ENCODE measurements at regions not wholly inside any gene's neighbourhood (a gene's known extent, or its start where the extent isn't known, plus 50 kb on each side); places are given as distances from the start of the nearest gene placed in this dataset.
"Not testable (repeated sequence)": the region's sequence is repeated elsewhere in the genome, so short reads cannot be mapped to it uniquely, and the experiment has no call there.

- H3K4me1 Mint-ChIP-seq: no peaks in the 10 kb centered on the region
- H3K9me3 ChIP-seq (ENCODE audit: control insufficient read depth, low read length, poor library complexity, severe bottlenecking): no peaks in the 10 kb centered on the region
- DNase-seq (no peak), ATAC-seq (no peak)
- H3K27ac Mint-ChIP-seq: no peak overlapping the region
- no peaks in the 10 kb centered on the region for H3K27me3 Mint-ChIP-seq
- no peaks in the 10 kb centered on the region for H3K36me3 Mint-ChIP-seq (ENCODE audit: low read depth)
- H3K4me3 Mint-ChIP-seq: no peak overlapping the region
Measured at GRCh38 chr6:92433911-92434310, 985.4 kb downstream of the EPHA7 start.

DNA sequence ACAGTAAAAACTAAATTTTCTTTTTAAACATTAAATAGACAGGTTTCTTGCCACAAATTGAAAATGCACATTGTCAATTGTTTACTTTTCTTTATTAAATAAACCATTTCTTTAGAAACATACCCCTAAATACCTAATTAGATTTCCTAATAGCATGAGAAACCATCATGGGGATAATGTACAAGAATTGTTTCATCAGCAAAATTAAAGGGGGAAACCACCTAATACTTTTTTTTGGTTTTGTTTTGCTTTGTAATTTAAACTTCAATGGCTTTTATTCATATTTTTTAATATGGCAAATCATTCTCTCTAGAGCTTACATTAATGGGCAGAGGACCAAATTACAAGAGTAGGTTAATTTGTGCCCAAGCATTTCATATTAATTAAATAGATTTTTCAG lies 987.9 kb downstream of the EPHA7 start:
- Mint-ChIP-seq H3K27me3 (no peaks in the 10 kb centered on the region), H3K4me1 (no peaks in the 10 kb centered on the region), H3K27ac (no peak overlapping the region), H3K4me3 (no peak overlapping the region), H3K36me3 (ENCODE audit: low read depth) (no peaks in the 10 kb centered on the region)
- no peaks in the 10 kb centered on the region for H3K9me3 ChIP-seq (ENCODE audit: control insufficient read depth, low read length, poor library complexity, severe bottlenecking)
- ATAC-seq (no peak), DNase-seq (no peak)

GRCh38 chr6:92428448-92428847 lies 990.9 kb downstream of the EPHA7 start:
- no peak for DNase-seq
- no peak overlapping the region for H3K27ac Mint-ChIP-seq
- ATAC-seq: no peak
- no peaks in the 10 kb centered on the region for H3K27me3 Mint-ChIP-seq
- H3K36me3 Mint-ChIP-seq (ENCODE audit: low read depth): no peaks in the 10 kb centered on the region
- H3K4me1 Mint-ChIP-seq: no peaks in the 10 kb centered on the region
- H3K4me3 Mint-ChIP-seq: no peak overlapping the region
- H3K9me3 ChIP-seq (ENCODE audit: control insufficient read depth, low read length, poor library complexity, severe bottlenecking): no peaks in the 10 kb centered on the region

DNA sequence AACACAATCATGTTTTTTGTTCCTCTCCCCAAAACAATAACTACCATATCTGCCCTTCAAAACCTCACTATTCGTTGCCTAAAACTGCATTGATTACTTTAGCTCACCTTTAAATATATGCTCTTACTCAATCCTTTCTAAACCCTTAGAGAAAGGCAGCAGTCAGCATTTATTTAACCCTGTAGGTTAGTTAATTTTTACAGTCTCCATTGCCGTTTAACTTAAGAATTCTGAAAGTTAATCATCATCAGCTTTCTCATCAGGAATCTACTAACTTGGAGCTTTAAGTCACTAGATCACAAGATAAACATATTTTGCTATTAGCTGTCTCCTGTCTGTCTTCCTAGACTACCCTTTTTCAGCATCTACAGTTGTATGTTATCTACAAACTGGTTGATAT lies 991.9 kb downstream of the EPHA7 start:
- Mint-ChIP-seq H3K4me1 (no peaks in the 10 kb centered on the region), H3K36me3 (ENCODE audit: low read depth) (no peaks in the 10 kb centered on the region), H3K27ac (no peak overlapping the region), H3K4me3 (no peak overlapping the region), H3K27me3 (no peaks in the 10 kb centered on the region)
- no peaks in the 10 kb centered on the region for H3K9me3 ChIP-seq (ENCODE audit: control insufficient read depth, low read length, poor library complexity, severe bottlenecking)
- DNase-seq: no peak
- ATAC-seq: no peak

- H3K36me3 Mint-ChIP-seq (ENCODE audit: low read depth): no peaks in the 10 kb centered on the region
- no peak overlapping the region for H3K27ac Mint-ChIP-seq
- no peaks in the 10 kb centered on the region for H3K4me1 Mint-ChIP-seq
- no peak overlapping the region for H3K4me3 Mint-ChIP-seq
- ATAC-seq (no peak), DNase-seq (no peak)
- H3K9me3 ChIP-seq (ENCODE audit: control insufficient read depth, low read length, poor library complexity, severe bottlenecking): no peaks in the 10 kb centered on the region
- H3K27me3 Mint-ChIP-seq: no peaks in the 10 kb centered on the region
Measured at GRCh38 chr6:92415656-92416055, 1003.7 kb downstream of the EPHA7 start.

DNA sequence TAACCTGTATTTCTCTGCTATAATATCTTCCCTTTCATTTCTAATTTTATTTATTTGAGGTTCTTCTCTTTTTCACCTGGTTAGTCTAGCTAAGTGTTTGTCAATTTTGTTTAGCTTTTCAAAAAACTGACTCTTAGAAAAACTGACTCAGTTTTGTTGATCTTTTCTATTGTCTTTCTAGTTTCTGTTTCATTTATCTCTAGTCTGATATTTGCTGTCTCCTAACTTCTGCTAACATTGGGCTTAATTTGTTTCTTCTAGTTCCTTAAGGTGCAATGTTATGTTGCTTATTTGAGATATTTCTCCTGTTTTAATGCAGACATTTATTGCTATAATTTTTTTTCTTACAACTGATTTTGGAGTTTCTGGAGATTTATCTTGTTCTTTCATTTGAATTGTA lies 1011.0 kb downstream of the EPHA7 start:
- no peak overlapping the region for H3K27ac Mint-ChIP-seq

GRCh38 chr6:92404281-92404680 lies 1015.1 kb downstream of the EPHA7 start:
- DNase-seq (no peak), ATAC-seq (no peak)
- Mint-ChIP-seq H3K27me3 (no peaks in the 10 kb centered on the region), H3K4me1 (no peaks in the 10 kb centered on the region), H3K4me3 (no peak overlapping the region), H3K27ac (no peak overlapping the region), H3K36me3 (ENCODE audit: low read depth) (no peaks in the 10 kb centered on the region)
- H3K9me3 ChIP-seq (ENCODE audit: control insufficient read depth, low read length, poor library complexity, severe bottlenecking): no peaks in the 10 kb centered on the region

More for the DNA sequence above, 1011.0 kb downstream of the EPHA7 start:
- no peaks in the 10 kb centered on the region for H3K4me1 Mint-ChIP-seq
- no peak for ATAC-seq
- no peaks in the 10 kb centered on the region for H3K9me3 ChIP-seq (ENCODE audit: control insufficient read depth, low read length, poor library complexity, severe bottlenecking)
- DNase-seq: no peak
- H3K27me3 Mint-ChIP-seq: no peaks in the 10 kb centered on the region
- H3K4me3 Mint-ChIP-seq: no peak overlapping the region
- H3K36me3 Mint-ChIP-seq (ENCODE audit: low read depth): no peaks in the 10 kb centered on the region

DNA sequence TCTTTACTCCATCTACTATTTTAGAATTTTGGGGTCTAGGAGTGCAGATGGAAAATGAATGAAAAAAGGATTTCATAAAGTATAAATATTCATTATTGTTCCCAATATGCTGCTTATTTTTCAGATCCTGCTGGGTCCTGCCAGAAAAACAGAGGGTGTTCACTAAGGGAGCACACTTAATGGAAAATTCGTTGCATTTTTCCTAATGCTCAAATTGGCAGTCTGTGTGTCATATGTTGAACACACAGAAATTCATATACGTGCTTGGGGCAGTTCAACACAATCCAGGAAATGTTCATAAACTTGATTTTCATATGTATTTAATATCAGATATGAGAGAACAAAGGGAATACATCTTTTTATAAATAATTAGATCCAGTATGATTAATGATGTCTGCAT lies 1019.4 kb downstream of the EPHA7 start:
- DNase-seq (no peak), ATAC-seq (no peak)
- Mint-ChIP-seq H3K27ac (no peak overlapping the region), H3K4me3 (no peak overlapping the region), H3K36me3 (ENCODE audit: low read depth) (no peaks in the 10 kb centered on the region), H3K27me3 (no peaks in the 10 kb centered on the region), H3K4me1 (no peaks in the 10 kb centered on the region)
- no peaks in the 10 kb centered on the region for H3K9me3 ChIP-seq (ENCODE audit: control insufficient read depth, low read length, poor library complexity, severe bottlenecking)

DNA sequence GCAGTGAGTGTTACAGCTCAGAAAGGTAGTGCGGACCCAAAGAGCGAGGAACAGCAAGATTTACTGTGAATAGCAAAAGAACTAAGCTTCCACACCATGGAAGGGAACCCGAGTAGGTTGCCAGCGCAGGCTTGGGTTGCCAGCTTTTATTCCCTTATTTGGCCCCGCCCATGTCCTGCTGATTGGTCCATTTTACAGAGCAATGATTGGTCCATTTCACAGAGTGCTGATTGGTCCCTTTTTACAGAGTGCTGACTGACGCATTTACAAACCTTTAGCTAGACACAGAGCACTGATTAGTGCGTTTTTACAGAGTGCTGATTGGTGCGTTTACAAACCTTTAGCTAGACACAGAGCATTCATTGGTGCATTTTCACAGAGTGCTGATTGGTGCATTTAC lies 1030.7 kb downstream of the EPHA7 start:
- DNase-seq; H3K9me3 ChIP-seq (ENCODE audit: control insufficient read depth, low read length, poor library complexity, severe bottlenecking); ATAC-seq; H3K4me3 Mint-ChIP-seq; H3K4me1 Mint-ChIP-seq; H3K27ac Mint-ChIP-seq; H3K36me3 Mint-ChIP-seq (ENCODE audit: low read depth); H3K27me3 Mint-ChIP-seq: not testable (repeated sequence)

- H3K9me3 ChIP-seq (ENCODE audit: control insufficient read depth, low read length, poor library complexity, severe bottlenecking): no peaks in the 10 kb centered on the region
- no peaks in the 10 kb centered on the region for H3K27me3 Mint-ChIP-seq
- no peak overlapping the region for H3K4me3 Mint-ChIP-seq
- H3K4me1 Mint-ChIP-seq: no peaks in the 10 kb centered on the region
- no peak overlapping the region for H3K27ac Mint-ChIP-seq
- ATAC-seq (no peak), DNase-seq (no peak)
- no peaks in the 10 kb centered on the region for H3K36me3 Mint-ChIP-seq (ENCODE audit: low read depth)
Measured at GRCh38 chr6:92380803-92381601, 1038.4 kb downstream of the EPHA7 start.

GRCh38 chr6:92377137-92377536 lies 1042.2 kb downstream of the EPHA7 start:
- Mint-ChIP-seq H3K27me3 (no peaks in the 10 kb centered on the region), H3K36me3 (ENCODE audit: low read depth) (no peaks in the 10 kb centered on the region), H3K4me1 (no peaks in the 10 kb centered on the region), H3K4me3 (no peak overlapping the region), H3K27ac (no peak overlapping the region)
- no peaks in the 10 kb centered on the region for H3K9me3 ChIP-seq (ENCODE audit: control insufficient read depth, low read length, poor library complexity, severe bottlenecking)
- no peak for DNase-seq
- ATAC-seq: no peak

DNA sequence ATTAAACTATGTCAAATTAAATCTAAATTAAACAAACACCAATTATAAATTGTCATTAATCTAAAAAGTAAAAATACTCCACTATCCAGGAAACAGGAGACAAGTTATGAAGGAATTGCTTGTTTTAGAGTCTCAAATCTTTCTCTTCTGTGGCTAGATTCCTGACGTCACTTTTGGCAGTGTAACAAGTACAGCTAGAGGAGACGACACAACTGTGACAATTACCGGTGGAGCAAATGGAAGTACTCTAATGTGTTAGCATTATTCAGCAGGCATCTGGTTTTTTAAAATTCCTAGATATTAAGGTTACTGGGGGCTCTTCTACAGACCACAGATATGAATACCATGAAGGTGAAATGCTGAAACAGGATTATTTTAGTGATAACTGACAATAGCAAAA lies 1042.7 kb downstream of the EPHA7 start:
- no peaks in the 10 kb centered on the region for H3K9me3 ChIP-seq (ENCODE audit: control insufficient read depth, low read length, poor library complexity, severe bottlenecking)
- Mint-ChIP-seq H3K27me3 (no peaks in the 10 kb centered on the region), H3K27ac (no peak overlapping the region), H3K4me1 (no peaks in the 10 kb centered on the region), H3K36me3 (ENCODE audit: low read depth) (no peaks in the 10 kb centered on the region), H3K4me3 (no peak overlapping the region)
- DNase-seq (no peak), ATAC-seq (no peak)

DNA sequence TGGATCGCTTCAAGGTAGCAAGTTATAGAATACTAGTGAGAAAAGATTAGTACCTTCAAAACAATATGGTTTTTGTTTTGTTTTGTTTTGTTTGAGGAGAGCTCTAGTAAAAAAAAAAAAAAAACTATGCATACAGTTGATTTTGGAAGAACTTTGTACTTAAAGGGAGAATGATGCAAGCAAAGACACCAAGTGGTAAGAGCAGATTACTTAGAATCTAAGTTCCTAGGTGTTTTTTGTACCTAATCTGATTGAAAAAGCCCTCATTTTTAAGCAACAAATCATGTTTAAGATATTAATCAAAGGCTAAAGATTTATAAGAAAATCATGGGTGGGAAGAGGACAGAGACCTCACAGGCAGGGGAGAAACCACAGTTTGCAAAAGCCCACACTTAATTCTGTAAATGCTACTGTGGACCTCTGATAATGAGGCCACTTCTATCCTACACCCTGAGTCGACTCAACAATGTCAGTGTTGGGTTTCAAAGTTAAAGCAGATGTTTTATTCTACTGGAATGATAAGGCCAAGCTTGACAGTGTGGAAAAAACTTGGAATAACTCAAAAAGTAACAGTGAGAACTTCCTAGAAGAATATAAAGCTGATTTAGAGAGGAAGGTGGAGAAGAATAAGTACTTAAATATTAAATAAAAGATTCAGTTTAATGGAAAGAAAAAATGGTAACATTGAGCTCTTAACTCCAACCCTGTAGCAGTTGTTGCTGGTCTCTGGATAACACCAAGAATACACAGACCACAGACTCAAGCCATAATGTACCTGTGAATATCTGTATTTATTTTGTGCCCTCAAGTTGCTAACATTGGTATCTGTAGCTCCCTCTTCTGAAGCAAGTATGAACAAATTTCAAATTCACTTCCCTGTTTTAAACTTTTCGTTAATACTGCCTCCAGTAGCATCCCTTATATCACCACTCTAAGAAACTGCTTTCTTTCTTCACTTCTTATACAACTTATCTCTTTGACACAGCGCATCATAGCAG lies 1047.8 kb downstream of the EPHA7 start:
- no peak for ATAC-seq
- H3K9me3 ChIP-seq (ENCODE audit: control insufficient read depth, low read length, poor library complexity, severe bottlenecking): no peaks in the 10 kb centered on the region
- no peak for DNase-seq
- Mint-ChIP-seq H3K4me1 (no peaks in the 10 kb centered on the region), H3K27me3 (no peaks in the 10 kb centered on the region), H3K27ac (no peak overlapping the region), H3K36me3 (ENCODE audit: low read depth) (no peaks in the 10 kb centered on the region), H3K4me3 (no peak overlapping the region)
